Lung (tissue), 11 donors: ENCODE measurements at regions not wholly inside any gene's neighbourhood (a gene's known extent, or its start where the extent isn't known, plus 50 kb on each side); places are given as distances from the start of the nearest gene placed in this dataset.

Source experiments
- ATAC-seq: fragments of 200-7000 bp; cut with Tn5 transposase; one replicate; pipeline ENCODE4 v1.9.1; 2020; ENCODE audit warnings: moderate number of reproducible peaks; ENCODE audit not compliant: insufficient read depth, low FRiP score
- DNase-seq, 3 donors: peaks; one replicate each; pipeline ENCODE4 v3.0.0-alpha.2; 2013 to 2017
- H3K27ac ChIP-seq, 2 donors: one replicate each; pipeline ENCODE4 v1.5.1; 2013; ENCODE audit warnings: mild to moderate bottlenecking in 2 of 2, moderate library complexity in 2 of 2, control low read depth in 1 of 2, inconsistent platforms in 1 of 2, low read depth in 1 of 2, low read length in 1 of 2
- H3K27me3 ChIP-seq, 3 donors: one replicate each; pipeline ENCODE4 v1.5.1; 2013; ENCODE audit warnings: low read length in 2 of 3; ENCODE audit not compliant: control insufficient read depth in 3 of 3, insufficient read depth in 3 of 3
- H3K36me3 ChIP-seq, 4 donors: one replicate each; pipeline ENCODE4 v1.5.1; 2013; ENCODE audit warnings: low read length in 4 of 4, mild to moderate bottlenecking in 1 of 4, moderate library complexity in 1 of 4; ENCODE audit not compliant: control insufficient read depth in 4 of 4, insufficient read depth in 4 of 4
- H3K4me1 ChIP-seq, 5 donors: one replicate each; pipeline ENCODE4 v1.5.1; 2013; ENCODE audit warnings: low read length in 5 of 5, mild to moderate bottlenecking in 2 of 5, moderate library complexity in 1 of 5; ENCODE audit not compliant: control insufficient read depth in 5 of 5, insufficient read depth in 5 of 5
- H3K4me3 ChIP-seq: one replicate; pipeline ENCODE4 v1.5.1; 2013; ENCODE audit warnings: mild to moderate bottlenecking, control low read depth, moderate library complexity
- H3K9ac ChIP-seq, 2 donors: one replicate each; pipeline ENCODE4 v1.5.1; 2013; ENCODE audit warnings: low read length in 2 of 2, control low read depth in 1 of 2; ENCODE audit not compliant: insufficient read depth in 1 of 2
- H3K9me3 ChIP-seq, 4 donors: one replicate each; pipeline ENCODE4 v1.5.1; 2013; ENCODE audit warnings: low read length in 3 of 4, mild to moderate bottlenecking in 1 of 4, moderate library complexity in 1 of 4; ENCODE audit not compliant: control insufficient read depth in 4 of 4, insufficient read depth in 3 of 4
- WGBS, 2 donors: extraction: QIAGEN DNeasy Blood & Tissue Kit; methylation state at CpG; one replicate each; pipeline ENCODE4 v1.1.7; 2013; 5-methylcytosine and 5-hydroxymethylcytosine counted together
- TF ChIP-seq, protein P1 (sequence below): IDR thresholded peaks from 2 replicates; pipeline ENCODE4 v1.5.1; 2012; ENCODE audit warnings: mild to moderate bottlenecking; ENCODE audit errors: control extremely low read depth, extremely low read depth
- donor health status: control.
- donor health status: control.
- donor health status: Bipolar disorder and iron deficiency.
- donor health status: healthy.
- donor health status: DM: yes; HTN: yes; CAD: no.

DNA sequence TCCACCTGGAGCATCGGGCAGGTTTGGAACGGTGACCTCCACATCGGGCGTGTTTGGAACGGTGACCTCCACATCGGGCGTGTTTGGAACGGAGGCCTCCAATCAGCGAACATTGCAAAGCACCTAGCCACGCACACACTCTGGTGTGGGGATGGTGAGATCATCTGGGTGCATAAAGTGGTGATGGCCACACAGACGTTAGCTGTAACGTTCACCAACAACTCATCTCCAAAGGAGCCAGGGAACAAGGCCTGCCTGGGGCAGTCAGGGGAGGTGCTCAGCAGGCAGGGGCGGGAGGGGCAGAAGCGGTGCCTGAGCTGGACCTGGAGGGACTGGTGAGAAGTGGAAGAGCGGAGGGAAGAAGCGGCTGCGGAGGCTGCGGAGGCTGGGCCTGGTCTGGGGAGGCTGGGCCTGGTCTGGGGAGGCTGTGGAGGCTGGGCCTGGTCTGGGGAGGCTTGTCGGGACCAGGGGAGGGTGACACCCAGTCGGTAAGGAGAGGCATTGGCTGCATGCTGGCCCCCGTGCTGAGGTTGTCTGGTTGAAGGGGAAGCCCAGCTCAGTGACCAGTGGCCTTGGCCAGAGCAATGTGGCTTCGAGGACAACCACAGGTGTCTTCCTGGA lies 89.9 kb downstream of the PSMB1 start:
- Histone ChIP-seq H3K4me1 (peaks cover 0 to 8% (median 1%) of the 10 kb centered on the region in 5 donors), H3K9ac (no peak overlapping the region), H3K4me3 (no peak overlapping the region), H3K27ac (no peak overlapping the region), H3K9me3 (peaks cover 0 to 3% (median 1%) of the 10 kb centered on the region in 4 donors), H3K27me3 (peaks cover 0 to 2% (median 0%) of the 10 kb centered on the region in 3 donors), H3K36me3 (no peaks in the 10 kb centered on the region)
- 93% methylated on average over 22 of the region's 22 CpGs for WGBS, 2 donors
- no peak for DNase-seq
- TF ChIP-seq, protein P1, sequence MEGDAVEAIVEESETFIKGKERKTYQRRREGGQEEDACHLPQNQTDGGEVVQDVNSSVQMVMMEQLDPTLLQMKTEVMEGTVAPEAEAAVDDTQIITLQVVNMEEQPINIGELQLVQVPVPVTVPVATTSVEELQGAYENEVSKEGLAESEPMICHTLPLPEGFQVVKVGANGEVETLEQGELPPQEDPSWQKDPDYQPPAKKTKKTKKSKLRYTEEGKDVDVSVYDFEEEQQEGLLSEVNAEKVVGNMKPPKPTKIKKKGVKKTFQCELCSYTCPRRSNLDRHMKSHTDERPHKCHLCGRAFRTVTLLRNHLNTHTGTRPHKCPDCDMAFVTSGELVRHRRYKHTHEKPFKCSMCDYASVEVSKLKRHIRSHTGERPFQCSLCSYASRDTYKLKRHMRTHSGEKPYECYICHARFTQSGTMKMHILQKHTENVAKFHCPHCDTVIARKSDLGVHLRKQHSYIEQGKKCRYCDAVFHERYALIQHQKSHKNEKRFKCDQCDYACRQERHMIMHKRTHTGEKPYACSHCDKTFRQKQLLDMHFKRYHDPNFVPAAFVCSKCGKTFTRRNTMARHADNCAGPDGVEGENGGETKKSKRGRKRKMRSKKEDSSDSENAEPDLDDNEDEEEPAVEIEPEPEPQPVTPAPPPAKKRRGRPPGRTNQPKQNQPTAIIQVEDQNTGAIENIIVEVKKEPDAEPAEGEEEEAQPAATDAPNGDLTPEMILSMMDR, result no peak
- no peak for ATAC-seq

DNA sequence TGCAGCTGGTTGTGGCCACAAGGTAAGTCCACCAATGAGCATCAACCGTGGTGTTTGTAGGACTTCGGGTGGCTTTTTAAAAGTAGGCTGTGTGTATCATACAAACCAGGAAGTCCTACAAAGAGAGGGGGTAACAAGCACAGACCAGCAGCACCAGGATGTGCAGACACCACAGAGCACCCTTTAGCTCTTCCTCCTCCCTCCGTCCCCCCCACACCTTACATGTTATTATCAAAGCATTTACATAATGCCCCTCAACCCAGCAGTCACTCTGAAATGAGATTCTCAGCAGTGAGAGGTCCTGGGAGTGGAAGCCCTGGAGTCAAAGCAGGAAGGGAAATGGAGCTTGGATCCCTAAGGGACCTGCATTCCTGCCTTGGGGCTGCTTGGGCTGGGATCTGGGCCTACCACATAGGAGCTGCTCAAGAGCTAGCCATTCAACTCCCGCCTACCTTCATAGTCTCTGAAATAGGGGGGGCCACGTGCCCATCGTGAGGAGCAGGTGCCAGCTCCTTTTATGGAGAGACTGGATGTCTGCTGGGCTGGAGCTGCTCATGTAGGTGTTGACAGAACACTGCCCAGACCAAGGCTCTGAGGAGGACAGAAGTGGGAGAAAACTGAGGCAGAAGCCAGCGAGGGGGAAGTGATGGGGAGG lies 90.6 kb downstream of the PSMB1 start:
- no peak overlapping the region for H3K27ac ChIP-seq
- WGBS, 2 donors, result 74 to 87% methylated on average over 7 of the region's 7 CpGs
- H3K9ac ChIP-seq, result no peak overlapping the region
- H3K36me3 ChIP-seq, result no peaks in the 10 kb centered on the region
- H3K9me3 ChIP-seq, result peaks cover 0 to 3% (median 1%) of the 10 kb centered on the region in 4 donors
- no peak overlapping the region for H3K4me3 ChIP-seq
- TF ChIP-seq, protein P1, result no peak
- peaks cover 0 to 2% (median 0%) of the 10 kb centered on the region in 3 donors for H3K27me3 ChIP-seq
- peaks cover 0 to 8% (median 1%) of the 10 kb centered on the region in 5 donors for H3K4me1 ChIP-seq
- DNase-seq (no peak), ATAC-seq (no peak)

DNA sequence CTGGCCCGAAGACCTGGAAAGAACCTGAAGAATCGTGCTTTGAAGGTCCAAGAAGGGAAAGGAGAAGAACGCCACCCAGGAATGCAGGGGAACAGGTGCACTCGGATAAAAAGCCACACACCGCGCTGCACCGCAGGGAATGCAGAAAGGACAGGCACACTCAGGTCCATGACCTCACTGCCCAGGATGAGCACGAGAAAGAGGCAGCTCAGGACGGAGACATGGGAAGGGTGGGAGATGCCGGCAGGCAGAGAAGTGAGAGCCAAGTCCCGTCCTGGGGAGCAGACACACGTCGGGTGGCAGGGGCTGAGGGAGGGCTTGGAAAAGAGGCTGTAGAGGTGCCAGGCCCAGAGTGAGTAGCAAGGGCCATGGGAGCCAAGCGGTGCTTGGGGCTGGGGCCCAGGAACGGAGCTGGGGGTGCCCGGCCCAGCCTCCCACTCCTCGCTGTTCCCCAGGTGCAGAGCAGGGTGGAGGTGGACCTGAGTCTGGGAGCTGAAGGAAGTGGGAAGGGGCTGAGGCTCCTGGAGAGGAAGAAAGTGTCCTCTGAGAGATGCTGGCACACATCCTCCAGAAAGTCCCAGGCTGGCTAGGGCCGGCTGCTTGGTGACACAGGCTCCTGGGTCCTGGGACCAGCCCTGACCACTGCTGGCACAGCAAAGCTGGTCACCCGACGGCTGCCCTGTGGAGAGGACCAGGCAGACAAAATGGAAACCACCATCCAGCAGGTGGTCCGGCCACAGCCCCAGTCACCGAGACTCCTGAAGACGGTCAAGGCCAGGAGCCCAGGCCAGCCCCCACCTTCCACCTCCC lies 91.3 kb downstream of the PSMB1 start:
- H3K27ac ChIP-seq, result no peak overlapping the region
- 88 to 94% methylated on average over 23 of the region's 23 CpGs for WGBS, 2 donors
- peaks cover 0 to 3% (median 1%) of the 10 kb centered on the region in 4 donors for H3K9me3 ChIP-seq
- peaks cover 0 to 2% (median 0%) of the 10 kb centered on the region in 3 donors for H3K27me3 ChIP-seq
- DNase-seq (no peak), ATAC-seq (no peak)
- no peak overlapping the region for H3K9ac ChIP-seq
- H3K4me1 ChIP-seq, result peaks cover 0 to 10% (median 1%) of the 10 kb centered on the region in 5 donors
- TF ChIP-seq, protein P1, result no peak
- H3K36me3 ChIP-seq, result no peaks in the 10 kb centered on the region
- no peak overlapping the region for H3K4me3 ChIP-seq
